WERI-Rb-1 (cell line): ENCODE measurements at regions not wholly inside any gene's neighbourhood (a gene's known extent, or its start where the extent isn't known, plus 50 kb on each side); places are given as distances from the start of the nearest gene placed in this dataset.

Source experiments
- DNase-seq: peaks from one replicate; pipeline ENCODE4 v3.0.0-alpha.2; 2020
- H3K27ac ChIP-seq: fragments of 250-450 bp; sonication (Bioruptor Pico); 2 replicates; pipeline ENCODE4 v1.5.1; 2020; ENCODE audit warnings: mild to moderate bottlenecking, moderate library complexity
- H3K27me3 ChIP-seq: fragments of 250-450 bp; sonication (Bioruptor Pico); 2 replicates; pipeline ENCODE4 v1.5.1; 2021; ENCODE audit warnings: mild to moderate bottlenecking, low read depth, moderate library complexity; ENCODE audit not compliant: insufficient read depth, severe bottlenecking
- H3K36me3 ChIP-seq: fragments of 250-450 bp; sonication (Bioruptor Pico); 2 replicates; pipeline ENCODE4 v1.5.1; 2020; ENCODE audit warnings: mild to moderate bottlenecking, moderate library complexity
- H3K4me3 ChIP-seq: 2 replicates; pipeline ENCODE4 v1.5.1; 2011; ENCODE audit warnings: low read depth, mild to moderate bottlenecking, control low read depth, low read length
- H3K9me3 ChIP-seq: fragments of 250-450 bp; sonication (Bioruptor Pico); 2 replicates; pipeline ENCODE4 v1.5.1; 2021; ENCODE audit warnings: mild to moderate bottlenecking, moderate library complexity; ENCODE audit not compliant: severe bottlenecking
- TF ChIP-seq, protein P1 (sequence below): IDR thresholded peaks from 2 replicates; pipeline ENCODE4 v1.5.1; 2011; ENCODE audit warnings: low read depth, mild to moderate bottlenecking, control low read depth, inconsistent platforms, low read length

DNA sequence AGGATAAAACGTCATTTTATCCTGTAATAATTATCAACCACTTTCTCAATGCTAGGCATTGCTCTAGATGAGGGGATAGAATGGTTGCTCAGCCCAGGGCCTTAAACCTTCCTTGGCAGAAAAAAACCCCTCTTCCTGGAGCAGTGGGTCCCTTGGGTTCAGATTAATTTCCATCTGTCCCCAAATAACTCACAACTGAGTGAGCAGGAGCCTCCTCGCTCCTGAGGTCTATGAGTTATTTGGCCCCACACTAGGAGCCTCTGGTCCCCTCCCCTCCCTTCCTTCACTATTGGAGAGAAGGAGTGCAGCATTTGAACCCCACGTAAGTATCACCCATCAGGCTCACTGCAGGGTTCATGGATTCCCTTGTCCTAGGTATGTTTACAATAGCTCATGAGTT, 157.5 kb upstream of the FHL2 start:
- H3K4me3 ChIP-seq, result no peak overlapping the region
- DNase-seq, result no peak
- H3K27me3 ChIP-seq, result no peaks in the 10 kb centered on the region
- no peaks in the 10 kb centered on the region for H3K9me3 ChIP-seq
- TF ChIP-seq, protein P1, sequence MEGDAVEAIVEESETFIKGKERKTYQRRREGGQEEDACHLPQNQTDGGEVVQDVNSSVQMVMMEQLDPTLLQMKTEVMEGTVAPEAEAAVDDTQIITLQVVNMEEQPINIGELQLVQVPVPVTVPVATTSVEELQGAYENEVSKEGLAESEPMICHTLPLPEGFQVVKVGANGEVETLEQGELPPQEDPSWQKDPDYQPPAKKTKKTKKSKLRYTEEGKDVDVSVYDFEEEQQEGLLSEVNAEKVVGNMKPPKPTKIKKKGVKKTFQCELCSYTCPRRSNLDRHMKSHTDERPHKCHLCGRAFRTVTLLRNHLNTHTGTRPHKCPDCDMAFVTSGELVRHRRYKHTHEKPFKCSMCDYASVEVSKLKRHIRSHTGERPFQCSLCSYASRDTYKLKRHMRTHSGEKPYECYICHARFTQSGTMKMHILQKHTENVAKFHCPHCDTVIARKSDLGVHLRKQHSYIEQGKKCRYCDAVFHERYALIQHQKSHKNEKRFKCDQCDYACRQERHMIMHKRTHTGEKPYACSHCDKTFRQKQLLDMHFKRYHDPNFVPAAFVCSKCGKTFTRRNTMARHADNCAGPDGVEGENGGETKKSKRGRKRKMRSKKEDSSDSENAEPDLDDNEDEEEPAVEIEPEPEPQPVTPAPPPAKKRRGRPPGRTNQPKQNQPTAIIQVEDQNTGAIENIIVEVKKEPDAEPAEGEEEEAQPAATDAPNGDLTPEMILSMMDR, result no peak
- no peak overlapping the region for H3K27ac ChIP-seq
- H3K36me3 ChIP-seq, result no peaks in the 10 kb centered on the region

DNA sequence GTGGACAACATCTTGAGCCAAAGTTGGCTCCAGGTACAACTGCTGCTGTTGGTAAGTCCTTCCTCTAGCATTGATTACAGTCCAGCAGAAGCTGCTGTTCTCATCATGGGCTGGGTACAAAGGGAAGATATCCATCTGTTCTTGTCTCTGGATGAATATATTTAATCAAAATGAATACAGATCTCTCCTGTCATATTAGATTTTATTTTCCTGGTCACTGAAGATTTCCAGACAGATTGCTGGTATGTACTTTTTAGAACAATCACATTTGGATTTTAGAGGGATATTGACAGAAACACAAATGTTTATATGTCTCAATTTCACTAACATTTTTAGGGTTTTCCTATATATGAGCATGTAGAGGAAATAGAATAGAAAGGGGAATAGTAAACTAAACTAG, 155.4 kb upstream of the FHL2 start:
- TF ChIP-seq, protein P1, result no peak
- no peak for DNase-seq
- Histone ChIP-seq H3K9me3 (no peaks in the 10 kb centered on the region), H3K36me3 (no peaks in the 10 kb centered on the region), H3K27ac (no peak overlapping the region), H3K27me3 (no peaks in the 10 kb centered on the region), H3K4me3 (no peak overlapping the region)

DNA sequence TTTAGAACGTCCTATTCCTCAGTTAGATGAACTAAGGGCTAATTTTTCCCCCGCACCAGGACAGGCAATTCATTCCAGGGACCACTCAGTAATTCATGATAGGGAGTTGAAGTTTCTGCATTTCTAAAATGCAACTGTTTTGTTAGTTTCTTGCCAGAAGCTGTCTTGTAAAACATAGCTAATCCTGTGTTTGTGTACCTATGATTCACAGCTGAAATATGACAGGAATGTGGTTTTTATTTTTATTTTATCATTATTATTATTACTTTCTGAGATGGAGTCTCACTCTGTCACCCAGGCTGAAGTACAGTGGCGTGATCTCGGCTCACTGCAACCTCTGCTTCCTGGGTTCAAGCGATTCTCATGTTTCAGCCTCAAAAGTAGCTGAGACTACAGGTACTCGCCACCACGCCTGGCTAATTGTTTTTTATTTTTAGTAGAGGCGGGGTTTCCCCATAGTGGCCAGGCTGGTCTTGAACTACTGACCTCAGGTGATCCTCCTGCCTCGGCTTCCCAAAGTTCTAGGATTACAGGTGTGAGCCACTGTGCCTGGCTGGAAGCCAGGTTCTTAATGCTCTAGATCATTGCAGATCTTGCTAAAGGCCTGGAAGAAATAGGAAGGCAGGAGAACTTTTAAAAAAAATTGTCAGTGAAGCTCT, 154.8 kb upstream of the FHL2 start:
- Histone ChIP-seq H3K4me3 (no peak overlapping the region), H3K36me3 (no peaks in the 10 kb centered on the region), H3K9me3 (no peaks in the 10 kb centered on the region), H3K27me3 (no peaks in the 10 kb centered on the region), H3K27ac (no peak overlapping the region)
- no peak for DNase-seq
- TF ChIP-seq, protein P1, result no peak

GRCh38 chr2:105546628-105546974, 147.8 kb upstream of the FHL2 start:
- H3K27ac ChIP-seq, result no peak overlapping the region
- no peak overlapping the region for H3K4me3 ChIP-seq
- TF ChIP-seq, protein P1, result no peak
- H3K27me3 ChIP-seq, result no peaks in the 10 kb centered on the region
- no peak for DNase-seq
- H3K9me3 ChIP-seq, result no peaks in the 10 kb centered on the region
- H3K36me3 ChIP-seq, result no peaks in the 10 kb centered on the region

DNA sequence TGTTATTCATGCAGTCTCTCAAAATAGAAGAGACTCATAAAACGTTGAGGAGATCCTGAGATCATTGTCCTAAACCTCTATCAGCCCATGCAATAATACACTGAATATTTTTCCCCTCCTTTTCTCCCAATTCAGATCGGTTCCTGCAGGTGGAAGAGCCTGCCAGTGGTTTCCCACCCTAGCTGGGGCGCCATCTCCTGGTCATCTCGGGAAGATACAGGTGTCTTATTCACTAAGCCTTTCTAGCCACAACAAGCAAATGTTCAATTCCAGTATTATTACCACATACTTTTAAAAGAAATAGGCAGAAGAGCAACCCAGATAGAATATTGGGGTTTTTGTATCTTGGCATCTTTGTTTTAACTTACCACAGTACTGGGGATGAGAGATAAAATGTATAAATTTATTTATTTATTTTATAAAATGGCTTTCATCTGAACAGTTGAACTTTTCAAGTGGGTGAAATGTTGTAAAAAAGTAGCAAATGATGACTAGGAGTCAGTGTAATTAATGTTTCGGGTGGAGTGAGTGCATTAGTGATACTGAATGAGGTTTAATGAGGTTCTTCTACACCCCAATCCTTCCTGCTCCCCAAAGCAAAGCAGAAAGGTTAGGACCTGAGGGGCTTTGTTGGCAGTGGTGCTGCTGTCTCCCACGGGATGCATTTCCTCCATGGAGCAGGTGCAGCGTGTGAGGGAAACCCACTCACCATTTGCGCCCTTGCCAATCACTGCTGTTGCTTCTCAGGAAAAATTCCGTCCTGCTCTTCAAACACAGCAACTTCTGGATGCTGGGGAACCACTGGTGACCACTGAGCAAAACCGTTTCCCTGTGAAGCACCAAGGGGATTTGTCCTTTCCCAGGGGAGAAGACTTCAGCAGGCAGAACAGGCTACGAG, 147.1 kb upstream of the FHL2 start:
- peak; percentile 76 for DNase-seq
- Histone ChIP-seq H3K27ac (no peak overlapping the region), H3K36me3 (no peaks in the 10 kb centered on the region), H3K4me3 (no peak overlapping the region), H3K9me3 (no peaks in the 10 kb centered on the region), H3K27me3 (no peaks in the 10 kb centered on the region)
- TF ChIP-seq, protein P1, result peak; percentile 64
